AG10803 (cell line): ENCODE measurements at regions not wholly inside any gene's neighbourhood (a gene's known extent, or its start where the extent isn't known, plus 50 kb on each side); places are given as distances from the start of the nearest gene placed in this dataset.

Experiments
- DNase-seq: peaks from one replicate; pipeline ENCODE4 v3.0.0; 2010; ENCODE audit warnings: low read depth
- H3K4me3 ChIP-seq: 2 replicates; pipeline ENCODE4 v1.5.1; 2011; ENCODE audit warnings: mild to moderate bottlenecking, low read length, control low read depth
- TF ChIP-seq, protein P1 (sequence below): conservative IDR thresholded peaks from 2 replicates; pipeline ENCODE4 v1.5.1; 2011; ENCODE audit warnings: mild to moderate bottlenecking, low read length, control low read depth, inconsistent platforms

DNA sequence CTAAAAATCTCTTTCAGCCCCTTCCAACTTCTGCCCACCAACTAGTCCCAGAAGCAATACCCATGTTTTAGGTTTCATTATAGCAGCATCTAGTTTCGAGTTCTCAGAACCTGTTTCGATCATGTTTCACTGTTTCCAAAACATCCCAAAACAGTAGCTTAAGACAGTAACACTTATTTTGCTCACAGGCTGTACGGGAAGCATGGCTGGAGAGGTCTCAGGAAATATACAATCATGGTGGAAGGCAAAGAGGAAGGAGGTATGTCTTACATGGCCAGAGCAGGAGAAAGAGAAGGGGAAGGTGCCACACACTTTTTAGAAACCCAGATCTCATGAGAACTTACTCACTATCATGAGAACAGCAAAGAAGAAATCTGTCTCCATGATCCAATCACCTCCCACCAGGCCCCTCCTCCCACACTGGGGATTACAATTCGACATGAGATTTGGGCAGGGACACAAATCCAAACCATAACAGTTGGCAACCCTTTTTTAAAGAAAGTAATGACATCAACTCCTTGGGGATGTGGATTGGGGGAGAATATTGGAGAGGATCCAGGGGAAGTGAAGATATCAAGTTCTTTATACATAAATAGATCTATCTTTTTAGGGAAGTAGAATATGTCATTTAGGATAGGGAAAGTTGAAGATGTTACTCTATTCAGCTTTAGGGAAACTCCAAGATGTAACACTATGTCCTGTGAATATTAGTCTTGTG lies 269.9 kb upstream of the PLEKHG7 start:
- no peak overlapping the region for H3K4me3 ChIP-seq
- no peak for DNase-seq
- TF ChIP-seq, protein P1, sequence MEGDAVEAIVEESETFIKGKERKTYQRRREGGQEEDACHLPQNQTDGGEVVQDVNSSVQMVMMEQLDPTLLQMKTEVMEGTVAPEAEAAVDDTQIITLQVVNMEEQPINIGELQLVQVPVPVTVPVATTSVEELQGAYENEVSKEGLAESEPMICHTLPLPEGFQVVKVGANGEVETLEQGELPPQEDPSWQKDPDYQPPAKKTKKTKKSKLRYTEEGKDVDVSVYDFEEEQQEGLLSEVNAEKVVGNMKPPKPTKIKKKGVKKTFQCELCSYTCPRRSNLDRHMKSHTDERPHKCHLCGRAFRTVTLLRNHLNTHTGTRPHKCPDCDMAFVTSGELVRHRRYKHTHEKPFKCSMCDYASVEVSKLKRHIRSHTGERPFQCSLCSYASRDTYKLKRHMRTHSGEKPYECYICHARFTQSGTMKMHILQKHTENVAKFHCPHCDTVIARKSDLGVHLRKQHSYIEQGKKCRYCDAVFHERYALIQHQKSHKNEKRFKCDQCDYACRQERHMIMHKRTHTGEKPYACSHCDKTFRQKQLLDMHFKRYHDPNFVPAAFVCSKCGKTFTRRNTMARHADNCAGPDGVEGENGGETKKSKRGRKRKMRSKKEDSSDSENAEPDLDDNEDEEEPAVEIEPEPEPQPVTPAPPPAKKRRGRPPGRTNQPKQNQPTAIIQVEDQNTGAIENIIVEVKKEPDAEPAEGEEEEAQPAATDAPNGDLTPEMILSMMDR: no peak

DNA sequence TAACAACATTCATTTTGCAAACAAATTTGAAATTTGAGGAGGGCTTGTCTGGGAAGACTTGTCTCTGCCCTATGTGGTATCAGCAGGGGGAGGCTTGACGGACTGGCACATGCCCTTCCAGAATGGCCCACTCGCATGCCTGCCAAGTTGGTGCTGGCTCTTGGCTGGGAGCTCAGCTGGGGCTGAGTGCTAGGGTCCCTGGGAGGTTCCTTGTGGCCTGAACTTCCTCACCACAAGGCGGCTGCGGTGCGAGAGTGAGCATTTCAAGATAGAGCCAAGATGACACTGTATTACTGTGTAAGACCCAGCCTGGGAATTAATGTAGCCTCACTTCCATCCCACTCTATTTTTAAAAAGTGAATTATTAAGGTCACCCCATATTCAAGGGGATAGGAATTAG lies 271.6 kb upstream of the PLEKHG7 start:
- DNase-seq: no peak
- no peak overlapping the region for H3K4me3 ChIP-seq
- TF ChIP-seq, protein P1: no peak

DNA sequence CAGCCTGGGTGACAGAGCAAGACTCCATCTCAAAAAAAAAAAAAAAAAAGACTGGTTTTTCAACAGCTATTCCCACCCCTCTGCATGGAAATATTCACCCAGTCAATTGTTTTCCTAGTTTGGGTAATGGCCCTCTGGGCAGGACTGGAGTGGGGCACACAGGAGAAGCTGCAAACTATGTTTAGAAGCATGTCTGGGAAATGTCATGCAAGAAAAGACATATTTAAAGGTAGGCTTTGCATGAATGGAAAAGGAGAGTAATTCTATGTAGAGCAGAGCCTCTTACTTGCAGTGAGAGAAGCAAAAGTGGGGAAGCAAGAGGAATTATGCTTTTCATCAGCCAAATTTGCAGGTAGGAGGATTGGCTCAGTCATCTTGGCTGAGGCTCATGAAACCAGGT lies 276.5 kb upstream of the PLEKHG7 start:
- no peak overlapping the region for H3K4me3 ChIP-seq
- TF ChIP-seq, protein P1: no peak
- no peak for DNase-seq

DNA sequence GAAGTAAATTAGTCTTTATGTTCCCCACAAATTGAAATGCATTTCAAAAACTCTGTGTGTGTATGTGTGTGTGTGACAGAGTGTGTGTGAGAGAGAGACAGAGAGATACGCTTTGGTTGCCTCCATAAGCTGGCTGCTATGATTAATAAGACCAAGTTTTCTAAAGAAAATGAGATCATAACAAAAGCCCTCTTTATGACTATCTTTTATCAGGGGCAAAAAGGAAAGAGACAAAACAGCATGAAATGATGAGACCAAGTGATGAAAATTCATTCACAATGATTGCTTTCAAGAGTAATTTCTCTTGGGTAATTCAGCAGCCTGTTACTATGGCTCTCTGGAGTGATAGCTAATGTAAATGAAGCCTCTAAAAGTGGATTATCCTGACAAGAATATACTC lies 277.6 kb upstream of the PLEKHG7 start:
- TF ChIP-seq, protein P1: no peak
- no peak overlapping the region for H3K4me3 ChIP-seq
- DNase-seq: no peak

DNA sequence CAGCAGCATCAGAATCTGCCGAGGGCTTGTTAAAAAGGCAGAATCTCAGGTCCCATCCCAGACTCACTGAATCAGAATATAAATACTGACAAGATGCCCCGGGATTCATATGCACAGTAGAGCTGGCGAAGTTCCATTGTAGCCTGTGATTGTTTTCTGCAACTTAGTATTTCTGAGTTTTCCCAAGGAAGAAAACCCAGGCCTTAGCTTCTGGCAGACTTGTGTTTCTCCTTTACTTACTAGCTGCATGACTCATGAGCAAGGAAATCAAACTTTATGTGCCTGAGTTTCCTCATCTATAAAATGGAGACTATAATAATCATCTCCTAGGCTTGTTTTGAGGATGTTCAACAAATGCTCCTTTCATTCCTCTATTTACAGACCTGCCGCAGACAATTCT lies 278.5 kb upstream of the PLEKHG7 start:
- TF ChIP-seq, protein P1: no peak
- no peak overlapping the region for H3K4me3 ChIP-seq
- DNase-seq: peak; percentile 33

DNA sequence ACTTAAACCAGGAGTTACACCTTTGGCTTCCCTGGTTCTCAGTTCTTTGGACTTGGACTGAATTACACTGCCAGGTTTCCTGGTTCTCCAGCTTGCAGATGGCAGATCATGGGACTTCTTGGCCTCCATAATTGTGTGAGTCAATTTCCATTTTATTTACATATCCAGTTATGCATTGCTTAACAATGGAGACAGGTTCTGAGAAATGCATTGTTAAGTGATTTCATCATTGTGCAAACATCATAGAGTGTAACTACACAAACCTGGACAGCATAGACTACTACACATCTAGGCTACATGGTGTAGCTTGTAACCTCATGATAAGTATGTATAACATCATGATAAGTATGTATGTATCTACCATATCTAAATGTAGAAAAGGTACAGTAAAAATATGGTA lies 276.1 kb upstream of the BTG1 start:
- TF ChIP-seq, protein P1: no peak
- peak; percentile 43 for DNase-seq
- no peak overlapping the region for H3K4me3 ChIP-seq

DNA sequence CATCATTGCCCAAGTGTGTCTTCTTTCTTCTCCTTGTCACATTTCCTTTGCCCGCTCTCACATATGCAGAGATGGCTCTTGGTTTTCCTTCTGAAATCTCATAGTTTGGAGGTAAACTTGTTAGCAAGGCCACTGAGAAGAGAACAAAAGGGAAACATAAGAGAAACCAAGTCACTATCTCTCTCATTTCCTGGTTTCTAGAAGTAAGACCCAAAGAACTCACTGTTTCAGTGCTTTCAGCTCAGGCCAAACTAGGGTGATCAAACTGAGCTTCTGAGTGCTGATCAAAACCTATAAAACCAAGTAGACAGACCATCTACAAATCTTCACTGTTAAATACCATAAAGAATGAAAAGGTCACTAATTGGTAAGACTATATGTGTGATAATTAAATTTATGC lies 275.4 kb upstream of the BTG1 start:
- no peak for DNase-seq
- H3K4me3 ChIP-seq: no peak overlapping the region
- TF ChIP-seq, protein P1: no peak
